GM18907 (cell line): ENCODE measurements at regions not wholly inside any gene's neighbourhood (a gene's known extent, or its start where the extent isn't known, plus 50 kb on each side); places are given as distances from the start of the nearest gene placed in this dataset.

ENCODE experiments used
- ATAC-seq: cut with Tn5 transposase; IDR thresholded peaks from one replicate; pipeline ENCODE4 v1.9.1; 2021; ENCODE audit warnings: mild to moderate bottlenecking, moderate library complexity; ENCODE audit not compliant: unreplicated experiment

- ATAC-seq, result no peak
Observed at GRCh38 chr9:118457171-118458000, 753.2 kb downstream of the TLR4 start.

GRCh38 chr9:118459913-118460312 is 755.7 kb downstream of the TLR4 start:
- no peak for ATAC-seq

- no peak for ATAC-seq
Observed at GRCh38 chr9:118463419-118463818, 759.2 kb downstream of the TLR4 start.

GRCh38 chr9:118473521-118473920 is 769.3 kb downstream of the TLR4 start:
- ATAC-seq, result no peak

GRCh38 chr9:118478752-118479151 is 774.5 kb downstream of the TLR4 start:
- ATAC-seq, result no peak

GRCh38 chr9:118482306-118482705 is 778.1 kb downstream of the TLR4 start:
- no peak for ATAC-seq

GRCh38 chr9:118483677-118484076 is 779.5 kb downstream of the TLR4 start:
- ATAC-seq, result no peak

GRCh38 chr9:118503236-118503635 is 799.0 kb downstream of the TLR4 start:
- no peak for ATAC-seq

GRCh38 chr9:118510711-118511110 is 806.5 kb downstream of the TLR4 start:
- no peak for ATAC-seq

- no peak for ATAC-seq
Observed at GRCh38 chr9:118515947-118516346, 811.7 kb downstream of the TLR4 start.

- ATAC-seq, result no peak
Observed at GRCh38 chr9:118521261-118521660, 817.1 kb downstream of the TLR4 start.

GRCh38 chr9:118522093-118523028 is 818.2 kb downstream of the TLR4 start:
- peak; percentile 99 for ATAC-seq

- ATAC-seq, result no peak
Observed at GRCh38 chr9:118527261-118527660, 823.1 kb downstream of the TLR4 start.

- ATAC-seq, result peak; percentile 75
Observed at GRCh38 chr9:118529210-118529609, 825.0 kb downstream of the TLR4 start.

GRCh38 chr9:118529624-118530214 is 825.5 kb downstream of the TLR4 start:
- peak; percentile 97 for ATAC-seq

- no peak for ATAC-seq
Observed at GRCh38 chr9:118532592-118532991, 828.4 kb downstream of the TLR4 start.

GRCh38 chr9:118533101-118533500 is 828.9 kb downstream of the TLR4 start:
- ATAC-seq, result no peak

GRCh38 chr9:118533850-118534249 is 829.6 kb downstream of the TLR4 start:
- no peak for ATAC-seq

GRCh38 chr9:118536153-118536552 is 832.0 kb downstream of the TLR4 start:
- ATAC-seq, result no peak

GRCh38 chr9:118538959-118539358 is 830.3 kb downstream of the BRINP1 start:
- no peak for ATAC-seq

GRCh38 chr9:118553465-118553864 is 815.8 kb downstream of the BRINP1 start:
- ATAC-seq, result no peak
